GM19023 (cell line): ENCODE measurements at regions not wholly inside any gene's neighbourhood (a gene's known extent, or its start where the extent isn't known, plus 50 kb on each side); places are given as distances from the start of the nearest gene placed in this dataset.

ENCODE experiments used
- ATAC-seq: cut with Tn5 transposase; IDR thresholded peaks from one replicate; pipeline ENCODE4 v1.9.1; 2021; ENCODE audit warnings: mild to moderate bottlenecking, moderate library complexity; ENCODE audit not compliant: unreplicated experiment

DNA sequence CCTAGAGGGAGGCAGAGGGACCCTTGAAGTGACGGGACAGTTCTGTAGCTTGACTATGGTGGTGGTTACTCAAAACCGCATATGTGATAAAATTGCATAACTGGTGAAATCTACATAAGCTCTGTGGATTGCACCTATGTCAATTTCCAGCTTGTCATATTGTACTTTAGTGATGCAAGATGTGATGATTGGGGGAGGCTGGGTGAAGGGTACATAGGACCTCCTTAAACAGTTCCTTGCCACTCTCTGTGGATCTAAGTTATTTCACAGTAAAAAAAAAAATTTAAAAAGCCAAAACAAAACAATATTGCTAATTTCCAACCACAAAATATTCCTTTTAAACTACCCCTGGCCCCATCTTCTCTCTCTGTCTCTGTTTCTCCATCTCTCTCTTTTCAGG is 472.6 kb upstream of the SULF2 start:
- ATAC-seq = no peak

DNA sequence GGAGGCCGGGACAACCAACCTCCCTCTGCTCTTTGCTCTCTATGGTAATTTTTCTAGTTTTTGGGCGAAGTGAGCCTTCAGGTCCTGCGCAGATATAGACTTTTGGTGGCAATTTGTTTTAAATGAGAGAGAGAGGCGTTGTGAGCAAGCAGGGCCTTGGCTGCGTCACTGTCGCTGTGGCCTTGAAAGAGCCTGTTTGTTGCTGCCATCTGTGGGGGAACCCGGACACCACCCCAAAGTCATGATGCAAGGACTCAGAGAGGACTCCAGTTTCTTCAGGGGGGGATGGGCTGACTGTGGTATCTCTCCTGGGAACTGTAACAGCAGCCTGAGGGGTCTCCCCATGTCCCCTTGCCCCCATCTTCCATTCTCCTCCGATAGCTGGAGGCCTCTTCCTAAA is 462.7 kb upstream of the SULF2 start:
- no peak for ATAC-seq

DNA sequence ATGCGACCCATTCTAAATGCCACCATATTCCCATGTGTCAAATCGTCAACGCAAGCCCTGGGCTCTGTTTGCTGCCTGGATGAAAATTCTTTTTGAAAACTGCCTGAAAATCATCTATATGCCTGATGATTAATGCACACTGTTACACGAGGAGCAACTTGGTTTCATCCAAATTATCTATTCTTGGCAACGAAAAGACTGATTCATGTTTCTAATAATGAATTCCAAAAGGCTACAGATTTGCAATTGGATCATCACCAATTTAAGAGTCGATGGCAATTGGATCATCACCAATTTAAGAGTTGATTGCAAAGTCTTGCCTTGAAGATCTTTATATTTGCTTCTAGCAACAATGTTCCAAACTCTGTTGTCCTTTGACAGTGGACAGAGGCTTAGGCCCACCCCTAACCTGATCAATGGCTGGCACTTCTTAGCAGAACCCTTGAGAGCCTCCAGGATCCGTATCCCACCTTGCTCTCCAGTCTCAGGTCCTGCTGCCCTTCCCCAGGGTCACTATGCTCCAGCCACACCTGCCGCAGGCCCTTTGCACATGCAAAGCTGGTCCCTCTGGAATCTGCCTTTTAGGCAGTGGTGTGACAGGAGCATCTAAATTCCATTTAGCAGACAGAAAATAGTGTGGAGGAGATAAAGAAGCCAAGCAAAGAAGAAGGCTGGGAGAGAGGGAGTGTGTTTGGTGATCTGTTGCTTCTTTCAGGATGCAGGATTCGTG is 460.9 kb upstream of the SULF2 start:
- ATAC-seq = no peak

DNA sequence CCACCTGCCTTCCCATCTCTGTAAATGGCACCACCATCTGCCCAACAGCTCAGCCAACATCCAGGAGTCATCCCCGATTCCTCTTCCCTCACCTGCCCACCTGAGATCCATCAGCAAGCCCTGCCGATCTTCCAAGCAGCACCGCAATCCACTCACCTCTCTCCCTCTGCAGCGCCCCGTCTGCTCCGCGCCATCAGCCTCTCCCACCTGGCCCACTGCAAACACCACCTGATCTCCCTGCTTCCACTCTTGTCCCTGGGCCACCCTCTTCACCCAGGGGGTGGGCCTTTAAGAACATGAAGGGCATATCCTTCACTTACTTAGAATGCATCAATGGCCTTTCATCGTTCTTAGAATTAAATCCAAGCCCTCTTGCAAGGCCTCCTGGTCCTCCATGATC is 457.3 kb upstream of the SULF2 start:
- no peak for ATAC-seq

DNA sequence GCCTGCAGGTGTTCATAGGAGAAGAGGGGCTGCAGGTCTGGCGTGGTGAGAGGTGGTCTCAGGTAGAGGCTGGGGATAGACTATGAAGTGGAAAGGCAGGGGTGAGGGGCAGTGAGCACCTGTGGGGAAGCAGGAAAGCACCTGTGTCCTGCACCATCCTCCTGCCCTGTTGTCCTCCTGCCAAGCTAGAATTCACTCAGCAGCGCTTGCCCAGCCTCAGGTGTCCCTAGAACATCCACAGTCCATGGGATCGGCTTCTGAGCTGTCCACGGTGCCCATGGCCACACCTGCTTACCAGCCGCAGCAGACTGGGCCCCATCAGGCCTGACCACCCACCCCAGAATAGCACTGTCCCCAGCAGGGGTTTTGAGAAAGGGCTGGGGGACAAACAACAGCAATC is 456.2 kb upstream of the SULF2 start:
- ATAC-seq = no peak

DNA sequence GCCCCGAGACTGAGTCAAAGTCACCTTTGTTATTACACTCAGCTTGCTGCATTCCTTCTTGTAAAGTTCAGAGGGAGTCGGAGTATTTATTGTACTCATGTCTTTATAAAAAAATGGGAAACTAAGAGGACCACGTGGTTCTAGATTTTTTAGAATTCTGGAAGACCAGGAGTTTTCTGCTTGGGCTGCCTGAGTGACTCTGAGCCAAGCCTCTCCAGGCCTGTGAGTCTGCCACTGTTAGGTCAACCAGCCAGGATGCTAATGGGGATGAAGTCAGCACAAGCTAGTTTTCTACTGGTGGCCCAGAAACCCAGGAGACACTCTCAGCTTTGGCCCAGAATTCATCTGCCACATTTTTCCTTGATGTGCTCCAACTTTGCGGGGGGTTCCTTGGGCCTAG is 453.5 kb upstream of the SULF2 start:
- ATAC-seq = no peak

DNA sequence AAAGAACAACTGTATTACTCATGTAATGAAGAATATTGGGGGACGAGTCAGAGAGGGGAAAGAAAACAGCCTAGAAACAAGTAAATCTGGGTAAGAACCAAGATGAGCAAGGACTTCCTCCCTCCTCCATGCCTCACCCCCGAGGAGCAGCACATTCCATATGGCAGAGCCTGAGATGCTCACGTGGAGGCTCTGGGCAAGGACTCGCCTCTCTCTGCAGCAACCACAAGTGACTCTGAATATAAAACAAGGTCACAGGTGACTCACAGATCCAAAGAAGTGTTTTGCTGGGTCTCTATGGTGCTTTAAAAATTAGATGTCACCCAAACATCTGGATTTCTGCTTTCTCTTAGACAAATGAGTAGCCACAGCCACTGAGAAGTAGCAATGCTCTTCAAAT is 453.0 kb upstream of the SULF2 start:
- ATAC-seq = no peak

DNA sequence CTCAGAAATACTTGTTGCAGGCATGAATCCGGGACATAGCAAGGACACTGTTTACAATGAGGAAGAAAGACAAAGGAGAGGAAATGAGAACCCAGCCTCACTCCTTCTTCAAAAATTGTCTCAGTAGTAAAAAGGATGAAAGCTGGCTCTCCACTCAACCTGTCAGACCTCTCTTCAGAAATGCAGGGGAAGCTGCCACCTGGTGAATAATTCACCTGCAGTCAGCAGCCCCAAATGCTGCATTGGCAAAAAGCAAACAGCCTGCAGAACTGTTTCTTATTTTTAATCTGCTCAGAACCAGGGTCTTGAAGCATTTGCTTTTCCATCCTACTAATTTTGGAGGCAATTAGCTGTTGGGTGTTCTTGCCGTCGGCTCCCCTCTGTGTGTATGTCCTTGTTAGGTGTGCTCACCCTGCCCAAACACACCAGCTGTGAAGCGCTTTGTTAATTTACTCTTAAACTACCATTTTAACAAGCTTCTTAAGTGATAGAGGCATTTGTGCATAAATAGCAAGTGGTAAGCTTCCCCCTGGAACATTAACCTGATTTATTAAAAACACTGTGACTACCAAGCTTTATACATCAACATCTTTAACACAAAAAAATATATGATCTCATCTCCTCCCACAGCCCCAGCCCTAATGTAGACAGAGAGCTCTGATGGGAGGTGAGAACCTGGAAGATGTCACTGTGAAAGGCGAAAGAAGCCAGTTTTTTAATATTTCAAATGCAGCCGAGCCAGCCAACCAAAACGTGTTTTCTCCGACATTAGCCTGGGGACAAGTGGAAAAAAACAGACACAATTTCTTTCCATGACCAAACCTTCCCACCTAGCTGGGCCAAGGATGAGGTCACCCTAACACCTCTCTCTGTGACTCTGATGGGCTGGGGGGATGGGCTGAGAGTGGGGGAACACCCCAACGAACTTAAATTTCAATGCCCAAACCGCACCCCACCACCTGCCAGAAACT is 451.0 kb upstream of the SULF2 start:
- ATAC-seq = no peak

DNA sequence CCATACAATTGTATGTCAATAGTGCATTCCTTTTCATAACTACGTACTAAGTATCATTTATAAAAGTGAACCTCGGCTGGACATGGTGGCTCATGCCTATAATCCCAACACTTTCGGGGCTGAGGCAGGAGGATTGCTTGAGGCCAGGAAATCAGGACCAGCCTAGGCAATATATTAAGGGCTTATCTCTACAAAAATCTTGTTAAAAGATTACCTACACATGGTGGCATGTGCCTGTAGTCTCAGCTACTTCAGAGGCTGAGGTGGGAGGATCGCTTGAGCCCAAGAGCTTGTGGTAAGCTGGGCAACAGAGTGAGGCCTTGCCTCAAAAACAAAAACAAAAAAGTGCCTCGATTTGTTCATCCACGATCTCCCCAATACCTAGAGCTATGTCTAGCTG is 449.7 kb upstream of the SULF2 start:
- ATAC-seq = no peak

DNA sequence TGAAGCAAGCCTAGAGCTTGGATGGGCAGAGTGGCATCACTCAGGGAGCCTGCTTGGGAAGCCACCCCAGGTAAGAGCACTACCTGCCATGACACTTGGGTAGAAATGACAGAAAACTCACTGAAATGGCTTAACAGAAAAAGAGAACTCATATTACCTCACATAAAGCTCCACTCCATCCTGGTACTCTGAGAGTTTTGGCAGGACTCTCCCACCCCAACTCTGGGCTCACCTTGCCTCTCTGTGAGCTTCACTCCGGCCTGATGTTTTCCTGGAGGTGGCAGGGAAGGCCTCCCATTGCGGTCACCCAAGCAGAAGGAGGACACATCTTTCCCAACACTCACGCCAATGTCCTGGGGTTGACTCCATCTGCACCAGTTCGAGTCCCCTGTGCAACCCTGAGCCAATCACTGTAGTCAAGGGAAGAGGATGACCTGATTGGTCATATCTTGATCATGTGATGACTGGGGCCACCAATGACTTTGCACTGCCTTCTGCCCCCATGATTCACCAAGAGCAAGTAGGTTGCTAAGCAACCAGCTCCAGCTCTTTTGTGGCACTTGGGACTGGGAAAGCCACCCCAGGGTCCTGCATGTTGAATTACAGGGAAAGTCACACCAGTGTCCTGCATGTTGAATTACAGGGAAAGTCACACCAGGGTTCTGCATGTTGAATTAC is 446.1 kb upstream of the SULF2 start:
- ATAC-seq = no peak

DNA sequence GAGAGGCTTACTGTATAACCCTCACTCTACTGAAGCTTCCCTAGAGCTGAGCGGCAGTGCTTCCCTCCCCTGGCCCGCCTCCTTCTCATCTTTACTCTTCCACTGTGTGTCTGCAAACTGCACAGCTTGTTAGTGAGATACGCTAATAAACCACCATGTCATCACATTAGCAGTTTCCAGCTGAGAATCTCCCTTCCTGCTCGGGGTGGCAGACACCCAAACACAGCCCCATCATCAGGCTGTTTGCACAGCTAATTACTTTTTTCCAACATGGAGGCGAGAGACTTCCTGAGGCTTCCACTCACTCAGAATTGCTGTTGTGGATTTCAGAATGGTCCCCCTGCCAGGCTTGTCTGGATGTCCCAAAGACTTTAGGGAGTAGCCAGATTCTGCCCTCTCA is 444.9 kb upstream of the SULF2 start:
- ATAC-seq = no peak

DNA sequence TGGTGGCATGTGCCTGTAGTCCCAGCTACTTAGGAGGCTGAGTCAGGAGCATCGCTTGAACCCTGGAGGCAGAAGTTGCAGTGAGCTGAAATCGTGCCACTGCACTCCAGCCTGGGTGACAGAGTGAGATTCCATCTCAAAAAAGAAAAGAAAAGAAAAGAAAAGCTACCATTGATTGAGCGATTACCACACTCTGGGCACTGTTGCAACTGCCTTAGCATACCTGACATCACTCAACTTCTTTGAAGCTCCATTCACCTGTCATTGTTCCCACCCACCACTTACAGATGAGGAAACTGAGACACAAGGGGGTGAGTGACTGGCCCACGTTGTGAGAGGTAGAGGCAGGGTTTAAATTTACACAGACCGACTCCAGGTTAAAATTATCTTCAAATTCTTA is 442.1 kb upstream of the SULF2 start:
- ATAC-seq = no peak

DNA sequence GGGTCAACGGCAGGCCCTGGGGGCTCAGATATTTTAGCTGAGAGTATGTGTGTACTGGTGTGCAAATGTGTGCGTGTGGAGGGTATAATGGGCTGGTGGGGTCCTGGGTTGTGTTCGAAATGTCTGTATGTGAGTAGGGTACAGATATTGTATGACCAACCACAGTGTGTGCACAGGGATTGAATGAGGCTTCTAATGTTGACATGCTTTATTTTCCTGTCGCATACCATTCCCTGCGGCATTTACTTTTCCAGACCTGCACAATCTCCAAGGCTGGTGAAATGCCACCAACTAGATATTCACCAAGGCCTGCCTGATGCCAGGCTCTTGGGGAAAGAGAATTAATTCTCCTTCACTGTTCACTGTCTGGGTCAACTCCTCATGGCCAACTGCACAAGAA is 441.4 kb upstream of the SULF2 start:
- ATAC-seq = no peak

DNA sequence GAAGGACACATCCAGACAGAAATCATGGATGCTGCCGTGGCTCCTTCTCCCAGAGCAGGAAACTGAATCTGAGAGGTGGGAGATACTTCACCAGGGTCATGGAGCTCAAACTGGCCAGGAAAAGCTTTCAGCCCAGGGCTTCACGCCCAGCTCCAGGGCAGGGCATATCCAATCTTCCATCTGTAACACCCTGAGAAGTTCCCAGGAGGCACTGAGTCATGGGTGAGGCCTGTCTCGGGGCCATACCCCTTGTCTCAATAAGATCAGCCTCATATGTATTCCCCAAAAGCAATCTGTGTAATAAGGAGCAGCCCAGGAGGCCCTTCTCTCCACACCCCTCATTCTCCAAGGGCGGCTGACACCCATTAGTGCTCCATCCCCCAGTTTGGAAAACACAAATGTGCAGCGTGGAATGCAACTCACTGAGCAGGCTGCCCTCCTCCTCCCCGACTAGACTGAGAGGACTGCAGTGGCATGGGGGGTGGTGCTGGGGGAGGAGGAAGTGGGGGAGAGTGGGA is 439.3 kb upstream of the SULF2 start:
- no peak for ATAC-seq

DNA sequence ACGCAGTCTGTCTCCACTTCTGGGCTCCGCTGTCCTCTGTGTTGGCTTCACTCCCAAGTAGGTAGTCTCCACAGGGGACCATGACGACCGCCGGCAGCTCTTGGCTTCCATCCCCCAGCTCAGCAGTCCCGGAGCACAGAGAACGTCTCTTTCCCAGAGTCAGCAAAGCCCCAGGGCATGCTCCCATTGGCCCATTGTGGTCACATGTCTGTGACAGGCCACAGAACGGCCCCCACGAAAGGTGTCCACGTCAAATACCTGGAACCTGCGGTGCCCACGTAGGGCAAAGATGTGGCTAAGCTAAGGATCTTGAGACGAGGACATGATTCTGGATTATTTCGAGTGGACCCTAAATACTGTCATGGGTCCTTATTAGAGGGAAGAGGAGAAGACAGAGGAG is 438.4 kb upstream of the SULF2 start:
- no peak for ATAC-seq

DNA sequence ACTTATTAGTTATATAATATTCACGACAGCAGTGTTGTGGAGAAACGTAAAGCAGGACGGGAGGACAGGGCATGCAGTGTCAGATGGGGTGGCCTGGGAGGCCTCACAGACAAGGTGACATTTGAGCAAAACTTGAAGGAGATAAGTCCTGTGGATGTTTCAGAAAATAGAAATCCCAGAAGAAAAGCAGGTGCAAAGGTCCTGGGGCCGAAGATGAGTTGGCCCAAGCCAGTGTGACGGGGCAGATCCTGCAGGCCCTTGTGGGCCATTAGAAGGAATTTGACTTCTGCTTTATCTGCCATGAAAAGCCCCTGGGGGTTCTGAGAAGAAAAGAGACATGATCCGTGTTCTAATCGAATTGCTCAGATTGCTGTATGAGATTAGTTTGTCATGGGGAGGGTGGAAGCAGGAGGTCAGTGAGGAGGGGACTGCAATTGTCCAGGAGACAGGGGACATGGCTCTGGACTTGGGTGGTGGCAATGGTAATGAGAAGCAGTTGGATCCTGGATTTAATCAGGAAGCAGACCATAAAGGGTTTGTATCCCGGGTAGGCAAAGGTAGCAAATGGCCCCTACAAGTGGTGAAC is 437.4 kb upstream of the SULF2 start:
- no peak for ATAC-seq

DNA sequence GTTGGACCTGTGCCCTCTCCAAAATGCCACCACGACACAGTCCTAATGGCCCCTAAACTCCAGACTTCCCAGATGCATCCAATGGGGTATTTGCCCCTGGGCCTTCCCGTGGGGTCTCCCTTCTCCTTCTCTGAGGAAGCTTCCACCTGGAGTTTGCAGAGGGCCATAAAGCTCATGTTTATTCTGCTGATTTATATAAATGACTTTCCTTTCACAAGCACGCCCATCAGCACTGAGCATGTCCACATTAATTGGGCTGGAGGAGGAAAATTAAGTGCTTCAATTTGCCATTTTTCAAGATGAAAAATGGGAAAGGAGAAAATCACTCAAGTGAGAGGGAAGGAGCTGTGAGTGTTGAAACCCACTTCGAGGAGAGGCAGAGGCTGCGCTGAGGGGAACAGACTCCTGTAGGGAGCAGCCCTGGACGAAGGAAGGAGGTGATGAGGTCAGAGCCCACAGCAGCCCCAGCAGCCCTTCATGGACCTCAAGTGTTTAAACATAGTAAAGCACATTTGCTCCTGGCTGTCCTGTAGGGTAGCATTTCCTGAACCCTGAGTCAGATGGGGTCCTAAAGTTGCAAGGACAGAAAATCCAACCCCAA is 434.9 kb upstream of the SULF2 start:
- ATAC-seq = no peak

DNA sequence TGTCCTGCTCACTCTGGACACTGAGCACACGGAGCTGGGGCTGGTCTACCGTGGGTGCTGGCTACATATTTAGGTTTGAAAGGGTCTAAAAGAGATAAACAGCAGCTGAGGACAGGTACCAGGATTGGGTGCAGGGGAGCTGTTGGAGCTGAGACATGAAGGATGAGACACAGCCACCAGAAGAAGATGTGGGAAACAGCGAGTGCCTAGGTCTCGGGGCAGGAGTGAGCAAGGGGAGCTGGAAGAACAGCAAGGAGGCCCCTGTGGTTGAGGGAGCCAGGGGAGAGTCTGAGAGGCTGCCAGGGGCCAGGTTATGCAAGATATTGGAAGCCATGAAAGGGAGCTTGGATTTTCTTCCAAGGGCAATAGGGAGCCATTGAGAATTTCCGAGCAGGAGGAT is 434.0 kb upstream of the SULF2 start:
- no peak for ATAC-seq

DNA sequence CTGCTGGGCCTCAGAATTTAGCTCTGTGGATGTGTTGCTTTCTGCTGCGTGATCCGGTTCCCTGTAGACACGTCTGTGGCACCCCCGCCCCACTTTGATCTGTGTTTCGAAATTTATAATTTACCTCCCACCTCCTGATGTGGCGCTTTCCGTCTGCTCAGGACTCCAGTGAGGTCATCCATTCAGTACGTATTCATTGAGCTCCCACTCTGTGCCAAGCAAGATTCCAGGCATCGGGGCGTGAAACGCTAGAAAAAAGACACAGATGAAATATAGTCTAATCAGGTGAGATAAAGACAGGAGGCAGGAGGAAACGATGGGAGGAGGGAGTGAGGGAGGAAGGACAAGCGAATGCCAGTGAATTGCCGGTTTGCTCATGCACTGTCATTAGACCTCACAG is 431.9 kb upstream of the SULF2 start:
- no peak for ATAC-seq

DNA sequence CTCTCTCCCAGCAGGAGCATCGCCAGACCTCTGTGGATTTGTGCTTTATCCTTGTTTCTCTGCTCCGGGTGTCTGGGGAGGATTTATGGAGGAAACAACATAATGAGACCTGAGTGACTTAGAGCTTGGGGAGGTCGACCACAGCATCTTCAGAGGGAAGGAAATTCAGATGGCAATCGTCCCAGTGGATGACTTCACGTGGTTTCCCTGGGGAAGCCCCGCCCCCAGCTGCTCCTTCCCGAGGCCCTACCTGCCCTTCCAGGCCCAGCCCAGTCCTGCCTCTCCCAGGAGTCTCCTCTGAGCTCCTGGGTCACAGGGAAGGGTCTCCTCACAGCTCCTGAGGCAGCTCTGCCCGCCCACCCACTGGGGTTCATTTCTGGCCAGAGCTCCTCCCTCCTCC is 430.3 kb upstream of the SULF2 start:
- no peak for ATAC-seq

DNA sequence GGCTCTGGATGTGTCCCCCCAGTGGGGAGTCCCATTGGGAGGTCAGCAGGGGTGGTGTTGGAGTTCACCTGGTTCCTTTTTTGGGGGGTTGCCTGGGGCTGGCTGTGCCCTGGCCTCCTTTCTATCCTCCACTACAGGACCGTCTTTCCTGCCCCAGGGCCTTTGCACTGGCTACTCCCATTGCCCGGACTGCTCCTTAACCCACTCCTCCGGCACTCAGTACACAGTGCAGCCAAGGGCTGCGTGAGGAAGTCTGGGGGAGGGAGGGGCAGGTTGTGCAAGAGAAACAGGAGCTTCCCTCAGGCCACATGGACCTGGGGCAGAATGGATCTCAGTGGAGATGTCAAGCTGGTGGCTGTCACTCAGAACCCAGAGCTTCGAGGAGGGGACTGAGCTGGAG is 429.3 kb upstream of the SULF2 start:
- no peak for ATAC-seq
